ENCODE measurements at regions not wholly inside any gene's neighbourhood (a gene's known extent, or its start where the extent isn't known, plus 50 kb on each side); places are given as distances from the start of the nearest gene placed in this dataset.
A peak's percentile ranks its signal among the peaks of the same experiment; 100 is the strongest.
"Not testable (repeated sequence)": the region's sequence is repeated elsewhere in the genome, so short reads cannot be mapped to it uniquely, and the experiment has no call there.

GRCh38 chr6:26184367-26184891, 97.2 kb downstream of the HFE start:
- TF ChIP-seq POLR2A (IDR thresholded peaks at IDR 0.05; ENCODE audit: low read length) = no peak
- no peak for TF ChIP-seq GATA1 (IDR thresholded peaks at IDR 0.05; ENCODE audit: low read depth, low read length)
- peak in 1 of 2 experiments; percentile 77 for DNase-seq

DNA sequence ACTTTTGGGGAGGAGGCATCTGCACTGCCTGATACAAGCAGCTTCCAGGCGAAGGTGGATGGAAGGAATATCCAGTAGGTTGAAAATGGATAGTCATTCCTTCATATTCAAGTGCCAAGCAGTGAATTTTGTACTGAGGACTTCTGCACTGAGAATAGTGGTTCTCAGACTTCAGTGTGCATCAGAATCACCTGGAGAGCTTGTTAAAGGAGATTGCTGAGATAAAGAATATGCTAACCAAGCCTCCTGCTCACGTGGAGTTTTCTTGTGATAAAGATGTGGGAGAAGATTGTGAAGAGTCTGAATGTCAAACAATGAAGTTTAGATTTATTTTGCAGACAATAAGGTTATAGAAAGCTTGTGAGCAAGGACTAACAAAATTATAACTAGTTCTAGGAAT, 97.8 kb downstream of the HFE start:
- no peak for DNase-seq
- TF ChIP-seq GATA1 (IDR thresholded peaks at IDR 0.05; ENCODE audit: low read depth, low read length) (no peak), POLR2A (IDR thresholded peaks at IDR 0.05; ENCODE audit: low read length) (no peak)

DNA sequence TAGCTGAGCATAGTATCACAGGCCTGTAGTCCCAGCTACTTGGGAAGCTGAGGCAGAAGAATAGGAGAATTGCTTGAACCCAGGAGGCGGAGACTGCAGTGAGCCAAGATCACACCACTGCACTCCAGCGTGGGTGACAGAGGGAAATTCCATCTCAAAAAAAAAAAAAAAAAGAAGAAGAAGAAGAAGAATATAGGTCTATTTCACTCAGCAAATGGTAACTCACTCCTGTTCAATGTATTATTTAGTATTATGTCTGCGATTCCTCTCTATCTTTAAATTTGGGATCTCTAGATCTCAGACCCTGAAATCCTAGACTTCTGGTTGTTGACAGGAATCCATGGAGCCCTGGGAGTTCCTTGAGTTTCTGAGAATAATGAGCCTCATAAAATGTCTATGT, 98.6 kb downstream of the HFE start:
- DNase-seq = no peak
- no peak for TF ChIP-seq POLR2A (IDR thresholded peaks at IDR 0.05; ENCODE audit: low read length)
- no peak for TF ChIP-seq GATA1 (IDR thresholded peaks at IDR 0.05; ENCODE audit: low read depth, low read length)

DNA sequence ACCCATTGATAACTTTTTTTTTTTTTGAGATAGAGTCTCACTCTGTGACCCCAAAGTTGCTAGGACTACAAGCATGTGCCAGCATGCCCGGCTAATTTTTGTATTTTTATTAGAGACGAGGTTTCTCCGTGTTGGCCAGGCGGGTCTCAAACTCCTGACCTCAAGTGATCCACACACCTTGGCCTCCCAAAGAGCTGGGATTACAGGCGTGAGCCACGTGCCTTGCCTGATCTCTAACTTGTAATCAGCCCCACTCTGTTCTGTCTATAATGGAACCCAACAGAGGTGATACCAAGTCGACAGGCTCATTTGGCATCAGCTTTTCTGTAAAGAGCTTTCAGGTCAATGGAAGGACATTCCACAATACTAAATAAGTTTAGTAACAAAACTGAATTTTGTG, 99.4 kb downstream of the HFE start:
- TF ChIP-seq POLR2A (IDR thresholded peaks at IDR 0.05; ENCODE audit: low read length) (no peak), GATA1 (IDR thresholded peaks at IDR 0.05; ENCODE audit: low read depth, low read length) (no peak)
- DNase-seq = no peak

DNA sequence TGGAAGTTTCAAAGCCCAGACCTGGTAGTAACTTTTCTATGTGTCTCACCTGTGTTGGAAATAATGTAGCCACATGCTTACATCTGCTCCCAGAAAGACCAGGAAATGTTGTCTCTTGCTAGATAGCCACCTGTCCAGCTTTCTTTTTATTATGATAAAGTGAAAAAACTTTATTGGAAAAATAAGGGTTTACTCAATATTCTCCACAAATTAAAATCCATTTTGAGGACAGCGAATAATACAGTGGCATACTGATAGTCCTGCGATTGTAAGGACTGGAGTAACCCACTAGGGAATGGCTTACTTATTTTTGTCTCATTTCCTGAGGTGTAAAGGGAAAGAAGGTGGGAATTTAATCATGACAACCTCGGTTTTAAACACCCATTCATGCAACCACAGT, 100.1 kb downstream of the HFE start:
- TF ChIP-seq POLR2A (IDR thresholded peaks at IDR 0.05; ENCODE audit: low read length) (no peak), GATA1 (IDR thresholded peaks at IDR 0.05; ENCODE audit: low read depth, low read length) (no peak)

DNA sequence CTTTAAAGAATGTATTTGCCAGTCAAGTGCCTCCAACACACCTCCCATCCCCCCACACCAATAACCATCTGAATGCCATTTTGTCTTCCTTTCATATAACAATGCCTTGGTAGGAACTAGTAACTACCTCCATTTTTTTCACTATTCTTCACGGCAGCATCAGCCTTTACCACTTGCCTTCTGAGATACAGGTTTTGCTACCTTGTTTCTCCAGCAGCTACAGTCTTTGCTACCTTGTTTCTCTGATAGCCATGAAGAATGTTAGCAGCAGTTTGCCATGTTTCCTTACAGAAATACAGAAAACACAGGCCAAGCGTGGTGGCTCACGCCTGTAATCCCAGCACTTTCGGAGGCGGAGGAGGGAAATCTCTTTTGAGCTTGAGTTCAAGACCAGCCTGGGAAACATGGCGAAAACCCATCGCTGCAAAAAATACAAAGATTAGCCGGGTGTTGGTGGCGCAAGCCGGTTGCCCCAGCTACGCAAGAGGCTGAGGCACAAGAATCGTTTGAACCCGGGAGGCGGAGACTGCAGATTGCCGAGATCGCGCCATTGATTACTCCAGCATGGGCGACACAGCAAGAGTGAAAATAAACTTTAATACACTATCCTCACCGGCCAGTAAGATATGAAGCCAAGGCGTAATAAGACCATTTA, 100.9 kb downstream of the HFE start:
- TF ChIP-seq POLR2A (IDR thresholded peaks at IDR 0.05; ENCODE audit: low read length) (no peak), GATA1 (IDR thresholded peaks at IDR 0.05; ENCODE audit: low read depth, low read length) (peak; percentile 78)
- DNase-seq = peak; percentile 94 to 96

More for the DNA sequence above, 100.1 kb downstream of the HFE start:
- no peak for DNase-seq

DNA sequence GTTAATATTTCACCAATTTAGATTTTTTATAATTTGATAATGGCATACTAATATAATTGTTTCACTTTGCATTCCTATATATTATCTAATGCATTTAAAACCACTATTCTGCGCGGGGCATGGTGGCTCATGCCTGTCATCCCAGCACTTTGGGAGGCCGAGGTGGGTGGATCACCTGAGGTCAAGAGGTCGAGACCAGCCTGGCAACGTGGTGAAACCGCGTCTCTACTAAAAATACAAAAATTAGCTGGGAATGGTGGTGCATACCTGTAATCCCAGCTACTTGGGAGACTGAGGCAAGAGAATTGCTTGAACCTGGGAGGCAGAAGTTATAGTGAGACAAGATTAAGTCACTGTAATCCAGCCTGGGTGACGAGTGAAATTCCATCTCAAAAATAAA, 104.3 kb downstream of the HFE start:
- not testable (repeated sequence) for DNase-seq

DNA sequence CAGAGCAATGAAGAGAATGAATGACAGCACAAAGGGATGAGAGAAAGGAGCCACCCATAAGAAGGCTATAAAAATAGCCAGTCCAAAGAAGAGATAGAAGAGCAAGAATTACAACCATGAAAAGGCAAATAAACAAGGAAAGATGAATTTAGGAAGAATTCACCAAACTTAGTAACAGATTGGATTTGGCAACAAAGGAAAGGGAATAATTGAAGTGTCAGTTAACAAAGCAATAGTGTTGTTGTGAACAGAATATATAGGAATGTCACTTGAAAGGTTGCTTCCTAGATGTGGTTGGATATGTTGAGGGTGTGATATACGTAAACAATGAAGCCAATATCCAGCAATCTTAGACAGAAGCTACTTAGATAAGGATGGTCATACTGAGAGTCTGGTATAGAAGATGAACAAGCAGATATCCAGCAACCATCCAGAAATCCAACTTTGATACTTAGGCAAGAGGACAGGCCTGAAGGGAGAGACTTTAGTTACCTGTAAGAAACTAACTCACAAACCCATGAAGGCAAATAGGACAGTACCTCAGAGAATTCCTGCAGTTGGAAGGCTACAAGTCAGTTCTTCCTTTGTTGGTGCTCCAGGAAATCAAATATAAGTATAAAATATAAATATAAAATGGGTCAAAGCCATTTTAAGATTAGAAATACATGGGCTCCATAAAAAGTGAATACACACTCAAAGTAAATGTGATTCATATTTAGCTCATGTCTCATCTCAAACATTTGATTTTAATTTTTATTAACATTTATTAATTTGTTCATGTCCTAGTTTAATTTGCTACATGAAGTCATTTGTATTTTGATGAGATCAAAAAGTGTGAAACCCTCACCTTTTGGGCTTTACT, 106.5 kb downstream of the HFE start:
- no peak for TF ChIP-seq POLR2A (IDR thresholded peaks at IDR 0.05; ENCODE audit: low read length)
- no peak for TF ChIP-seq GATA1 (IDR thresholded peaks at IDR 0.05; ENCODE audit: low read depth, low read length)

GRCh38 chr6:26194329-26194701, 107.1 kb downstream of the HFE start:
- DNase-seq = no peak
- TF ChIP-seq POLR2A (IDR thresholded peaks at IDR 0.05; ENCODE audit: low read length) = no peak
- no peak for TF ChIP-seq GATA1 (IDR thresholded peaks at IDR 0.05; ENCODE audit: low read depth, low read length)

More for the DNA sequence above, 106.5 kb downstream of the HFE start:
- DNase-seq = no peak

- DNase-seq = no peak
- TF ChIP-seq POLR2A (IDR thresholded peaks at IDR 0.05; ENCODE audit: low read length) = no peak
Observed at GRCh38 chr6:26194816-26195375, 107.7 kb downstream of the HFE start.

- TF ChIP-seq GATA1 (IDR thresholded peaks at IDR 0.05; ENCODE audit: low read depth, low read length) (no peak), POLR2A (IDR thresholded peaks at IDR 0.05; ENCODE audit: low read length) (peak; percentile 92)
- DNase-seq = peak; percentile 93 to 94
Observed at GRCh38 chr6:26195376-26195923, 108.2 kb downstream of the HFE start.

DNA sequence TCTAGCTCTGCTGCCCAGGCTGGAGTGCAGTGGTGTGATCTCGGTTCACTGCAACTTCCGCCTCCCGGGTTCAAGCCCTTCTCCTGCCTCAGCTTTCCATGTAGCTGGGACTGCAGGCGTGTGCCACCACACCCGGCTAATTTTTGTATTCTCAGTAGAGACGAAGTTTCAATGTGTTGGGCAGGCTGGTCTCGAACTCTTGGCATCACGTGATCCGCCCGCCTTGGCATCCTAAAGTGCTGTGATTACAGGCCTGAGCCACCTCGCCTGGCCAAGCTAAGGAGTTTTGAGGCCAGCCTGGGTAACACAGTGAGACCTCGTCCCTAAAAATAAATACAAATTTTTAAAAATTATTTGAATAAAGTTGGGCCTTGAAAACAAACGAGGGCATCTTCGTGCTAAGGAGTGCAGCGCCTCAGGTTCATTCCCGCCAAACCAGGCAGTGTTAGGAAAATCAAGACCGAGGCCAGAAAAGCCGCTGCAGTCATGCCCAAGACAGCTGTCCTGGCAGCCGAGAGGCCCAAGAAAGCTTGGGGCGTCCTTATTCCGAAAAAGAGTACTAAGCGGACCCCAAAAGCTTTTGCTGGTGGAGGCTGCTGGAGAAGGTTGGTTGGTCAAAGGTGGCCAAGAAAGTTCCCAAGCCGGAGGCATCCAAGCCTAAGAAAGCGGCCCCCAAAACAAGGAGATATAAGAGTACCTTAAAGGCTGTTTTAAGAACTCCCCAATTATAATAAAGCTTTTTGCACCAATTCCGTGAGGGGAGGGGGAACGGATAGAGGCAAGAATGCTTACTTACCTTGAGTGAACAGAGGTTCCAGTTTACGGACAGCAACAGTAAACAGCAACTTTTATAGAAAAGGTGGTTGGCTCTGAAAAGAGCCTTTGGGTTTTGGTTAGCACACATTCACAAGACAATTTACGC, 109.0 kb downstream of the HFE start:
- no peak for TF ChIP-seq POLR2A (IDR thresholded peaks at IDR 0.05; ENCODE audit: low read length)
- no peak for TF ChIP-seq GATA1 (IDR thresholded peaks at IDR 0.05; ENCODE audit: low read depth, low read length)
- DNase-seq = peak; percentile 81 to 84
